Mucosa of descending colon (tissue), 3 donors: ENCODE measurements at regions not wholly inside any gene's neighbourhood (a gene's known extent, or its start where the extent isn't known, plus 50 kb on each side); places are given as distances from the start of the nearest gene placed in this dataset.

Experiments
- ATAC-seq: fragments of 200-7000 bp; cut with Tn5 transposase; one replicate; pipeline ENCODE4 v1.9.1; 2020; ENCODE audit warnings: mild to moderate bottlenecking, moderate library complexity
- DNase-seq, 3 donors: peaks; one replicate each; pipeline ENCODE4 v3.0.0-alpha.2; 2020
- H3K36me3 ChIP-seq: fragments of 200-600 bp; one replicate; pipeline ENCODE4 v1.8.0; 2021; ENCODE audit warnings: low read depth, mild to moderate bottlenecking
- H3K4me1 ChIP-seq: fragments of 200-600 bp; one replicate; pipeline ENCODE4 v1.8.0; 2021; ENCODE audit warnings: low read depth, mild to moderate bottlenecking
- H3K4me3 ChIP-seq: fragments of 200-600 bp; one replicate; pipeline ENCODE4 v1.8.0; 2021; ENCODE audit warnings: mild to moderate bottlenecking
- H3K9me3 ChIP-seq: fragments of 200-600 bp; one replicate; pipeline ENCODE4 v1.8.0; 2021; ENCODE audit warnings: mild to moderate bottlenecking
- intact Hi-C, 2 donors: fragments of 100-400 bp; cut with DNase I in 1 of 2; cut with micrococcal nuclease in 1 of 2; formaldehyde crosslinking; loops; one replicate each; pipeline versions ENCODE4 v1.11.0 to v1.11.1; 2022; cut with DNase I, micrococcal nuclease
- TF ChIP-seq, protein P1 (sequence below): fragments of 200-600 bp; IDR thresholded peaks from one replicate; pipeline ENCODE4 v1.8.0; 2022; ENCODE audit warnings: antibody characterized with exemption, mild to moderate bottlenecking
- donor health status: DM: no; HTN: no; CAD: no; lungs with moderate emphysema.
- donor health status: DM: no; HTN: no; CAD: no.
- donor health status: DM: no; HTN: yes; CAD: no.

DNA sequence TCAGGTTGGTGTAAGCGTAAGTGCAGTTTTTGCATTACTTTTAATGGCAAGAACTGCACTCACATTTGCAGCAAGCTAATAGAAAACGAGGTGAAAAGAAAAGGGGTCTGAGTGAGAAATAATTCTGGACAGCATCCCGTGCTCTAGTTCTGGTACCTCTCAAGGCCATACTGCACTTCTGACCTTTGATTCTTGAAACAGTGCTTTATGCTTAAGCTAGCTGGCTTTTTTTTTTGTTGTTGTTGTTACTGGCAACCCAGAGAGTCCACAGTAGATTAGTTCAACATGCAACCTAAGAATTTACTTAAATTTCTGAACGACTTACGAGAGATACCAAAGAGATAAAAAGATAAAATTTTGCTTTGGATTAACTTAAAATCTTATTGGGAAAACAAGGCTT lies 75.2 kb upstream of the PRKD1 start:
- ATAC-seq (no peak), DNase-seq (no peak)
- intact Hi-C loops: no loop called here
- no peaks in the 10 kb centered on the region for H3K9me3 ChIP-seq
- H3K4me1 ChIP-seq: no peaks in the 10 kb centered on the region
- TF ChIP-seq, protein P1, sequence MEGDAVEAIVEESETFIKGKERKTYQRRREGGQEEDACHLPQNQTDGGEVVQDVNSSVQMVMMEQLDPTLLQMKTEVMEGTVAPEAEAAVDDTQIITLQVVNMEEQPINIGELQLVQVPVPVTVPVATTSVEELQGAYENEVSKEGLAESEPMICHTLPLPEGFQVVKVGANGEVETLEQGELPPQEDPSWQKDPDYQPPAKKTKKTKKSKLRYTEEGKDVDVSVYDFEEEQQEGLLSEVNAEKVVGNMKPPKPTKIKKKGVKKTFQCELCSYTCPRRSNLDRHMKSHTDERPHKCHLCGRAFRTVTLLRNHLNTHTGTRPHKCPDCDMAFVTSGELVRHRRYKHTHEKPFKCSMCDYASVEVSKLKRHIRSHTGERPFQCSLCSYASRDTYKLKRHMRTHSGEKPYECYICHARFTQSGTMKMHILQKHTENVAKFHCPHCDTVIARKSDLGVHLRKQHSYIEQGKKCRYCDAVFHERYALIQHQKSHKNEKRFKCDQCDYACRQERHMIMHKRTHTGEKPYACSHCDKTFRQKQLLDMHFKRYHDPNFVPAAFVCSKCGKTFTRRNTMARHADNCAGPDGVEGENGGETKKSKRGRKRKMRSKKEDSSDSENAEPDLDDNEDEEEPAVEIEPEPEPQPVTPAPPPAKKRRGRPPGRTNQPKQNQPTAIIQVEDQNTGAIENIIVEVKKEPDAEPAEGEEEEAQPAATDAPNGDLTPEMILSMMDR: no peak
- H3K4me3 ChIP-seq: no peak overlapping the region
- no peaks in the 10 kb centered on the region for H3K36me3 ChIP-seq

DNA sequence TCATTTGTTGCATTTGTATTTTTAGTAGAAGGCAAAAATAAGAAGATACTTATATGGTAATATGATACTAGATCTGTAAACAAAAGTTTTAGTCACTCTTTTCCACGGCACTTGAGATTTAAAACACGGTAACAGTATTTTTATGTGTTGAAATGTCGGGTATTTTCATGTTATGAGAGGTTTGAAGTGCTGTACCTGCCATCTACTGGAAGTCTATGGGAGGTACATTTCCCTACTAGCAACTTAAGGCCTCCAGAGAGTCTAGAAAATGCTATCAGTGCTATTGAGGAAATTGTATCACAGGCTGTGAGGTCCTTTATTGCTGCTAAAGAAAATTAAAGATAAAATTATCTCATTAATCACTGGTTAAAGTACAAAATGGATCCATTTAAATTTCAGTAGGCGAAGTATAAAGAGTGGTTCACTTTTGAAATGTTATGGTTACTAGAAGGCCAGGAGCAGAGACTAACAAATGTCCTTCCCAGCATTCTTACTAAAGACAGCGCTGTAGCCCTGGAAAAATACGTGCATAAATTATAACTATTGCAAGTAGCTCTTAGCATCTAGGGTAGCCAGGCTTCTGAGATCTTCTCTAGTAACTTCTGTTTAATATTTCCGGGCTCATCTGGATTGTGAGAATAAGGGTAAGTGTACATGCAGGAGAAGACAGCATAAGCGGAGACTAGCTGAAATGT lies 77.6 kb upstream of the PRKD1 start:
- Histone ChIP-seq H3K4me1 (no peaks in the 10 kb centered on the region), H3K9me3 (no peaks in the 10 kb centered on the region), H3K36me3 (no peaks in the 10 kb centered on the region), H3K4me3 (no peak overlapping the region)
- TF ChIP-seq, protein P1: peak; percentile 18
- ATAC-seq (peak; percentile 54), DNase-seq (peak in 1 of 3 donors; percentile 20)
- intact Hi-C loops: loop anchor here (5.0 kb wide), 2 partner anchors 453 to 458 kb away; no protein-coding TSS in a partner anchor

DNA sequence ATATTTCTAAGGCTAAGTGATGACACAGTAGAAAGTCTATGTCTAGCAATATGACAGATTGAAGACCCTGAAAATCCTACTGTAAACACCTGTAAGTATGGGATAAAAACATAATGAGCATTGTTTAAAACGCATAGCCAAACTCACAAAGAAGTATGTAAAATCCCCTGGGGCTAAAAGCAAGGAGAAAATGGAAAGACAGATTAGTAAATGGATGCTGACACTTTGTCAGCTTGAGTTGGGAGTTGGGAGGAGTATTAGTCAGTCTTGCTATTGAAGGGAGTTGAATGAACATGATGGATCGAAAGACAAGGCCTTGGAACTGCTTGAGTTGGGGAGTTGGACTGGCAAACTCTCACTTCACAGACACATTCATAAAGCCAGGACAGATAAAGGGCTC lies 79.0 kb upstream of the PRKD1 start:
- DNase-seq: no peak
- intact Hi-C loops: loop anchor here (5.0 kb wide), 2 partner anchors 454 to 459 kb away; no protein-coding TSS in a partner anchor
- H3K9me3 ChIP-seq: no peaks in the 10 kb centered on the region
- ATAC-seq: no peak
- H3K4me1 ChIP-seq: no peaks in the 10 kb centered on the region
- TF ChIP-seq, protein P1: no peak
- no peaks in the 10 kb centered on the region for H3K36me3 ChIP-seq
- H3K4me3 ChIP-seq: no peak overlapping the region

DNA sequence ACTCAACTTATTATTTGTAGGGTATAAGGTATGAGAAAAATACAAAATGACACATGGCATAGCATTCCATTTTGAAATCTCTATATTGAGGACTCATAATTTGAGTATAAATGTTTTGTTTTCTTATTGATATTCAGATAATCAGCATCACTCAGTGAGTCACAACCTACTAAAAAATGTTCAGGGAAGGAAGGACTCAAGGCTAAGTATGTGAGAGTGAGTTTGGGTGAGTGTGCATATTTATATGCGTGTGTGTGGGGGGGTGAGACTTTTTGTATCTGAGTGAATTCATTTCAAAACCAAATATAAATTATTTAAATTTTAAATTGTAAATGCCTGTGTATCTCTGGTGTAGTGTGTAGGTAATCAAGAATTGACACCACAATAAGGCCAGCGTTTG lies 87.8 kb upstream of the PRKD1 start:
- Histone ChIP-seq H3K4me3 (no peak overlapping the region), H3K9me3 (no peaks in the 10 kb centered on the region), H3K4me1 (no peaks in the 10 kb centered on the region), H3K36me3 (no peaks in the 10 kb centered on the region)
- ATAC-seq: no peak
- TF ChIP-seq, protein P1: no peak
- intact Hi-C loops: no loop called here
- DNase-seq: no peak

DNA sequence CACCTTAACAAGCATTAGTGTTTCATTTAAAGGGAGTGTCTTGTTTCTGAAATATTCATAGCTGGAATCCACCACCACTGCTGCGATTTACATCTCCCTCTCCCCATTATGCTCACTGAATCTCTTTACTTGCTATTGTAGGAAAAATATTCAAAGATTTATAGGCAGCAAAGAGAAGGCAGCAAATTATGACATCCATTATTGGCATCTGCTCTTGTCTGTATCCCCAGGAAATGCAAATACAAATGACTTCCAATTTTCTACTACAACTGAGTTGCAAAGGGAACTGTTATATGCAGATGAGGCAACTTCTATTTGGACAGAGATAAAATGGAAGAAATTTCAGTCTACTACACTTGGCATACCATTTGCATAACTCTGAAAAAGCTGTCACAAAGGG lies 88.4 kb upstream of the PRKD1 start:
- Histone ChIP-seq H3K9me3 (no peaks in the 10 kb centered on the region), H3K4me3 (no peak overlapping the region), H3K4me1 (no peaks in the 10 kb centered on the region), H3K36me3 (no peaks in the 10 kb centered on the region)
- intact Hi-C loops: no loop called here
- TF ChIP-seq, protein P1: no peak
- no peak for DNase-seq
- ATAC-seq: no peak
